ENCODE measurements at regions not wholly inside any gene's neighbourhood (a gene's known extent, or its start where the extent isn't known, plus 50 kb on each side); places are given as distances from the start of the nearest gene placed in this dataset.
"Not testable (repeated sequence)": the region's sequence is repeated elsewhere in the genome, so short reads cannot be mapped to it uniquely, and the experiment has no call there.

- Mint-ChIP-seq H3K4me1 (no peaks in the 10 kb centered on the region), H3K4me3 (no peak overlapping the region), H3K9me3 (ENCODE audit: insufficient read depth) (peaks cover 2% of the 10 kb centered on the region), H3K27ac (no peak overlapping the region), H3K27me3 (no peaks in the 10 kb centered on the region)
- Histone ChIP-seq H3K4me2 (replicated peaks; ENCODE audit: low read depth, low read length, poor library complexity, severe bottlenecking) (no peak overlapping the region), H3K36me3 (replicated peaks in 1 of 2; ENCODE audit: control extremely low read depth in 1 of 2, control insufficient read depth in 1 of 2, extremely low read depth in 1 of 2, insufficient read depth in 2 of 2, low read length in 1 of 2) (no peaks in the 10 kb centered on the region), H3K27ac (ENCODE audit: low read length in 2 of 2) (no peak overlapping the region), H3K4me1 (ENCODE audit: control insufficient read depth in 2 of 2, insufficient read depth in 2 of 2, low read length in 2 of 2) (no peaks in the 10 kb centered on the region), H3K79me2 (ENCODE audit: control insufficient read depth, insufficient read depth, low read length) (no peaks in the 10 kb centered on the region), H3K9me3 (ENCODE audit: control extremely low read depth in 1 of 3, control insufficient read depth in 2 of 3, insufficient read depth in 1 of 3, low read length in 2 of 3) (no peaks in the 10 kb centered on the region), H3K9ac (ENCODE audit: low read length) (no peak overlapping the region), H3K27me3 (replicated peaks in 1 of 4; ENCODE audit: control extremely low read depth in 1 of 4, control insufficient read depth in 3 of 4, insufficient read depth in 4 of 4, low read length in 3 of 4) (no peaks in the 10 kb centered on the region), H2AFZ (ENCODE audit: insufficient read depth, low read depth, low read length, poor library complexity, severe bottlenecking) (no peak overlapping the region), H4K20me1 (ENCODE audit: control insufficient read depth, insufficient read depth, low read length, poor library complexity, severe bottlenecking) (no peaks in the 10 kb centered on the region), H3K4me3 (ENCODE audit: control extremely low read depth in 1 of 5, extremely low read depth in 1 of 5, insufficient read depth in 1 of 5, low read depth in 2 of 5, low read length in 4 of 5) (no peak overlapping the region)
- no peak for ATAC-seq (ENCODE audit: low read depth)
- ChIA-PET POLR2A (no interaction called here), CTCF (no interaction called here)
- TF ChIP-seq CTCF (IDR thresholded peaks at IDR 0.05) (no peak), EZH2 (IDR thresholded peaks at IDR 0.05; ENCODE audit: borderline replicate concordance, insufficient read depth, low read depth, low read length, poor library complexity, severe bottlenecking) (no peak)
- no peak for DNase-seq
- 74% methylated on average over 8 of the region's 8 CpGs for WGBS (ENCODE audit: insufficient coverage)
- intact Hi-C loops (cut with micrococcal nuclease) = no loop called here
Observed at GRCh38 chr5:171549274-171549673, 129.8 kb downstream of the FGF18 start.

GRCh38 chr5:171553817-171554216 lies 134.4 kb downstream of the FGF18 start:
- H3K9me3 Mint-ChIP-seq (ENCODE audit: insufficient read depth); H3K27me3 Mint-ChIP-seq; intact Hi-C loops (cut with micrococcal nuclease); H2AFZ ChIP-seq (ENCODE audit: insufficient read depth, low read depth, low read length, poor library complexity, severe bottlenecking); POLR2A ChIA-PET; H3K27me3 ChIP-seq (replicated peaks in 1 of 4; ENCODE audit: control extremely low read depth in 1 of 4, control insufficient read depth in 3 of 4, insufficient read depth in 4 of 4, low read length in 3 of 4); H3K9me3 ChIP-seq (ENCODE audit: control extremely low read depth in 1 of 3, control insufficient read depth in 2 of 3, insufficient read depth in 1 of 3, low read length in 2 of 3); H3K79me2 ChIP-seq (ENCODE audit: control insufficient read depth, insufficient read depth, low read length); DNase-seq; H4K20me1 ChIP-seq (ENCODE audit: control insufficient read depth, insufficient read depth, low read length, poor library complexity, severe bottlenecking); H3K4me1 Mint-ChIP-seq; ATAC-seq (ENCODE audit: low read depth); H3K4me2 ChIP-seq (replicated peaks; ENCODE audit: low read depth, low read length, poor library complexity, severe bottlenecking); CTCF ChIA-PET; H3K4me3 Mint-ChIP-seq; H3K9ac ChIP-seq (ENCODE audit: low read length); H3K4me1 ChIP-seq (ENCODE audit: control insufficient read depth in 2 of 2, insufficient read depth in 2 of 2, low read length in 2 of 2); H3K36me3 ChIP-seq (replicated peaks in 1 of 2; ENCODE audit: control extremely low read depth in 1 of 2, control insufficient read depth in 1 of 2, extremely low read depth in 1 of 2, insufficient read depth in 2 of 2, low read length in 1 of 2); H3K4me3 ChIP-seq (ENCODE audit: control extremely low read depth in 1 of 5, extremely low read depth in 1 of 5, insufficient read depth in 1 of 5, low read depth in 2 of 5, low read length in 4 of 5); H3K27ac ChIP-seq (ENCODE audit: low read length in 2 of 2); H3K27ac Mint-ChIP-seq: not testable (repeated sequence)
- no CpG with 5 or more reads among the region's 7 CpGs for WGBS (ENCODE audit: insufficient coverage)
